ENCODE measurements at regions not wholly inside any gene's neighbourhood (a gene's known extent, or its start where the extent isn't known, plus 50 kb on each side); places are given as distances from the start of the nearest gene placed in this dataset.

- TF ChIP-seq, protein P1, sequence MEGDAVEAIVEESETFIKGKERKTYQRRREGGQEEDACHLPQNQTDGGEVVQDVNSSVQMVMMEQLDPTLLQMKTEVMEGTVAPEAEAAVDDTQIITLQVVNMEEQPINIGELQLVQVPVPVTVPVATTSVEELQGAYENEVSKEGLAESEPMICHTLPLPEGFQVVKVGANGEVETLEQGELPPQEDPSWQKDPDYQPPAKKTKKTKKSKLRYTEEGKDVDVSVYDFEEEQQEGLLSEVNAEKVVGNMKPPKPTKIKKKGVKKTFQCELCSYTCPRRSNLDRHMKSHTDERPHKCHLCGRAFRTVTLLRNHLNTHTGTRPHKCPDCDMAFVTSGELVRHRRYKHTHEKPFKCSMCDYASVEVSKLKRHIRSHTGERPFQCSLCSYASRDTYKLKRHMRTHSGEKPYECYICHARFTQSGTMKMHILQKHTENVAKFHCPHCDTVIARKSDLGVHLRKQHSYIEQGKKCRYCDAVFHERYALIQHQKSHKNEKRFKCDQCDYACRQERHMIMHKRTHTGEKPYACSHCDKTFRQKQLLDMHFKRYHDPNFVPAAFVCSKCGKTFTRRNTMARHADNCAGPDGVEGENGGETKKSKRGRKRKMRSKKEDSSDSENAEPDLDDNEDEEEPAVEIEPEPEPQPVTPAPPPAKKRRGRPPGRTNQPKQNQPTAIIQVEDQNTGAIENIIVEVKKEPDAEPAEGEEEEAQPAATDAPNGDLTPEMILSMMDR (IDR thresholded peaks at IDR 0.05; ENCODE audit: poor library complexity): no peak
- no peak for TF ChIP-seq EZH2 (IDR thresholded peaks at IDR 0.05; ENCODE audit: borderline replicate concordance)
Observed at GRCh38 chr6:94733066-94733465, 844.3 kb upstream of the MANEA start.
